GM21576 (cell line): ENCODE measurements at regions not wholly inside any gene's neighbourhood (a gene's known extent, or its start where the extent isn't known, plus 50 kb on each side); places are given as distances from the start of the nearest gene placed in this dataset.

ENCODE experiments used
- ATAC-seq: cut with Tn5 transposase; IDR thresholded peaks from one replicate; pipeline ENCODE4 v1.9.1; 2021; ENCODE audit warnings: mild to moderate bottlenecking, moderate library complexity; ENCODE audit not compliant: unreplicated experiment

DNA sequence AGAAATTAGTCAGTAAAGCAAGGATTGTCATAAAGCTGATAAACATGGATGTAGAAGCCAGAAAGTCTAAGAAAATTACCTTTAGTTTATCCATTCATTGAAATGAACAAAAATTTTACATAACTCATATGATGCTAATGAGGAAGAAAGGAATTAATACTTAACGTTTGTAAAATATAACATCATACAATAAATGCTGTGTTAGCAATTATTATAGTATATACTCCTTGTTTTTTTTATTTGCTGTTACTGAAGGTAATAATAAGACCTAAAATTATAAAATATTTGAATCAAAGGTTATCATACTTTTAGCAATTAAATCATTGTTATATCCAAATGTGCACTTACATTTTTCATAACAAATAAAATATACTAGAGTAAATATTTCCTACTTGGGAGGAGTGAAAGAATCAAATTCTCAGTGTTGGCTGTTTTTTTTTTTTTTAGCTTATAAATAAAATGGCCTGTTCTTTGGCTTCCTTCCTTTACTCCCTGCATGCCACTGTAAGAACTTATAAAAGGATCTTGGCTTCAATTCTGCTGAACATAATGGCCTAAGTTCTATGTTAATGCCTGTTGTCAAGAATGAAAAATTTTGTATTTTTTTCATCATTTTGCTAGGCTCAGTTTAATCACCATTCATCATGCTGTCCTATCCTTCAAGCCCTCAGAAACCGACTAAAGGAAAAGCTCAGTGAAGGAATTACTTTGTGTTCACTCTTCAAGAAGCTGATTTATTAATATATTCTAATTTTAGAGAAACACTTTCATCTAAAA, 167.4 kb upstream of the SLITRK1 start:
- ATAC-seq, result no peak

DNA sequence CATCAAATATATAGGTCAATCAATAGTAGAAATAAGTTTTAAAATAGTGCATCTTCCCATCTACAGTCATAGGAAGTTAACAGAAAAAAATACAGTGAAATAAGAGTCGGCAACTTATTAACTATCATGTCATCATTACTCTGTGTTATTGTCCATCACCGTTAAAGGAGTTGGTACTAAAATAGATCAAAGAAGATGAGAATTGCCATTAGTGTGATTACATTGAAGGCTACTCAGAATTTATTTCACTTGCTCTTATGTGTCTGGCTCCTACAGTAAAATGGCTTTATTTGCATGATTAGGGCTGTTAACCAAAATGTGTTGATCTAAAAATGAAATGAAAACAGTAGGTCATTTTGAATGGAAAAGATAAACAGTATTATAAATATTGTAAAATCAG, 162.5 kb upstream of the SLITRK1 start:
- no peak for ATAC-seq

DNA sequence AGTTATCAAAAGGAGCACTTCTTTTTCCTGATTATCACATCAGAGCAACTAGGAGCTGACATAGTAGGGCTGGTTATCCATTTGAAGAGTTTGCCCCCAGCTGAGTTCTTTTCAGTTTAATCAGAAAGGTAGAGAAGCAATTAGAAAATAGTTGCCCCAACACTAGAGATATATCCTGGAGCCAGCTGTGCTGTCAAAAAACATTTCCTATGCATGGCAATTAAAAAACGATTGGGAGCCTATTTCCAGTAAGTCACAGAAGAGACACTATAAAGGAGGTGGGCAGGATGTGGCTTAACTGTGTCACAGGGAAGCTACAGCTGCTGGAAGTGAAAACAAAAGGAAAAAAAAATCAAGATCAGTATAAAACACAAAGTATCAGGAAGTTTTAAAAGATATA, 155.7 kb upstream of the SLITRK1 start:
- no peak for ATAC-seq

DNA sequence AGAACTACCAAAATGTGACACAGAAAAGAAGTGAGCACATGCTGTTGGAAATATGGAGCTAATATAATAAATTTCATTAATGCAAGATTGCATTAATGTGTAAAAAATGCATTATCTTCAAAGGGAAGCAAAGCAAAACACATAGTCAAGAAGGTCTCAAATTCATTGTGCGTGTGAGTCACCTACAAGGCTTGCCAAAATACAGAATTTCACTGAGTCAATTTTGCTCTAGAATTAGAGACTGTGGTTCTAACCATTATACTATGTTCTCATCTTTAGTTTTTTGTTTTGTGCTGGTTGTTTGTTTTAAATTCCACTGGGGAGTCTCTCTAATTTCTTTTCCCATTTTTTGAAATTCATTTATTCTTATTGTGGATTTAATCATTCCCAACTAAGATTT, 149.8 kb upstream of the SLITRK1 start:
- ATAC-seq, result no peak

DNA sequence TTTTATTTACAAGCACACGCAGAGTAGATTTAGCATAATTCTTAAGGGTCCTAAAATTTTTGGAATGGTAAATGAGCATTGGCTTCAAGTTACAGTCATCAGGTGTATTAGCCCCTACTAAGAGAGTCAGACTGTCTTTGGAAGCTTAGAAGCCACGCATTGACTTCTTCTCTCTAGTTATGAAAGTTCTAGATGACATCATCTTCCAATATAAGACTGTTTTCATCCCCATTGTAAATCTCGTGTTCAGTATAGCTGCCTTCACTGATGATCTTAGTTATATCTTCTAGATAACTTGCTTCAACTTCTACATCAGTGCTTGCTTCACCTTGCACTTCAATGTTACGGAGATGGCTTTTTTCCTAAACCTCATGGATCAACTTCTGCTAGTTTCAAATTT, 148.8 kb upstream of the SLITRK1 start:
- ATAC-seq, result no peak

DNA sequence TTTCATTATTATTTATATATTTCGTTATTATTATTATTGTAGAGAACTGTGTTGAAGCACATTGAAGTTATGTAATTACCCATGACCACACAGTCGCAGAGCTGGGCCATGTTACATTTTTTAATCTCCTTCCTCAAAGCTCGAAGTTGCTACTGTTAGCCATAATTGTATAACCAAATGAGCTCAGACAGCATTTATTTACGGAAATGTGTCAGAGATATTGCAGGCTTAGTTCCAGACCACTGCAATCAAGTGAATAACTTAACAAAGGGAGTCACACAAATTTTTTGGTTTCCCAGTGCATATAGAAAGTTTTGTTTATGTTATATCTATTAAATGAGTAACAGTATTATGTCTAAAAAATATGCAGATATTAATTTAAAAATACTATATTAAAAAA, 147.1 kb upstream of the SLITRK1 start:
- no peak for ATAC-seq

DNA sequence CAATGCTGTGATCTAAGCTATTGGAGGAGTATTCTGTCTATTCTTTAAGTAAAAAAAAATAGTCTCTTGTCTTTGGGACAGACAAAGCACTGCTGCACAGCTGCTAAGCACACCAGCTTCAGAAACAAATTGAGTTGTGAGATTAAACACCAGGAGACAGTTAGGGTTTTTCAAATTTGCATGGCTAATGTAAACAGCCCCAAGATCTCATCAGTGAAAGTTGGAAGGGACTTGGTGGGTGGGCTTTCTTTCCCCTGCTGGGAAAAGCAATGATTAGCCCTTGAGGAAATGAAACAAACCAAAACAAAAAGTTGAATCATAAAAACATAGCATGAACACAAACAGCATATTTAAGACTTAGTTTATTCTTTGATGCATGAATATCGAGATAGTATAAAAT, 143.6 kb upstream of the SLITRK1 start:
- ATAC-seq, result no peak

DNA sequence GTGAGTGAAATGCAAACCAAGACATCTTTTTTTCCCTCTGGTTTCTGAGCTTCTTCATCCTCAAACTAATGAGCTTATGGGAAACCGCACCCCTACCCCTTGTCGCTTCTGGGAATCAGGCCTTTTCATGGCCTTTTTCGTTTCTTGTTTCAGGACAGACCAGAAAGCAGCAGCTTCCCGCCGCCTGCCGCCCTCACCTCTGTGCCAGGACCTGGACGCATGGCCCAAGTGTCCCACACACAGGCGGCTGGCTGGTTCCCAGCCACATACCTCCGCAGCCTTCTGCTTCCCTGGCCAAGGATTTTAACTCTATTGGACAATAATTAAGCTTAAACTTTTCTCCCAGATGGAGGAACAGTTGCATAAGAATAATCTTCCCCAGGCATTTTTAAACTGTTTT, 114.1 kb upstream of the SLITRK1 start:
- ATAC-seq, result no peak

DNA sequence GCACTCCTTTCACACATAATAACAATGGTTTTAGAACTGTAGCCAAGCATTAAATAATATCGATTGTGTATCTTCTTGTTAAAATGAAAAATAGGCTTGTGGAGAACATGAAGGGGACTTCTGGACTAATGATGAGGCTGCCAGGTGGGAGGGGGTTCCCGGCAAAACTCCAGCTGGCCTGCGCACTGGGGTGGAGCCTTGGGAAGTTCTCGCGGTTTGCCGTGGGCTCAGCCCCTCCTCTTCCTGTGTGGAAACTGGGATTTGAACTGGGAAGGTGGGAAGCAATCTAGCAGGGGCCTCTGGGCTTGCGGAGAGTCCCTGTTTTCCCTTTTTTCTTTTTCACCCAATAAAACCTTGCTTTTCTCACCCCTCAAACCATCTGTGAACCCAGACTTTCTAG, 113.7 kb upstream of the SLITRK1 start:
- no peak for ATAC-seq

DNA sequence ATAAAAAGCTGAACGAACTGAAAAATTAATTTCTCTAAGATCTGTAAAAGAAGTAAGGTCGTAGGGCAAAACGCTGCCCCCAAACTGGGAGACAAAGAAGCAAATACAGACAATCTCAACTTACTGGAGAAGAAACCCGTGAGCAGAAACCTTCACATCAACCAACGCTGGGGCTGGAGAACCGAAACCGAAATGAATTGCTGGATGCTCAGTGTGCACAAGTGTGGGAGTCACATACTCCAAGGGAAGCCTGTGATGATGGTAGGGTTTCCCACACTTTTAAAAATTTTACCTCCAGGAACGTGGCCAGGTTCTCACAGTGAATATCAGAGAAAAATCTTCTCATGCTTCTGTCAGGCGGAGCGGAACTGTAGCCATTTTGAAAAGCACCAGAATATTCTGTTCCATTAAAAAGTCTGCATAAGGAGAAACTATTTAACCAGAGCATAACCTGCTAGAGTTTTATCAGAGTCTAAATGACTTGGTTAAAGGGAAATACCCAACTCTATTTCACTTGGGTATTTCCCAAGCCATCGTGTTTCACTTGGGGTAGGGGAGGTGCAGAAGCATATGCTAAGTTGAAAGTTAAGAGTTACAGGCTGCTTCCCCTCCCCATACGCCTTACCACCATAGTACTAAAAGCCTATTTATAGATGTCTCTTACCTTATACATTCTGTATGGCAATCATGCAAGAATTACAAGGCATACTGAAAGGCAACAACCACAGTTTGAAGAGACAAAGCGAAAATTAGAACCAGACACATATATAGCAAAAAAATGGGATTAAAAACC, 110.5 kb upstream of the SLITRK1 start:
- ATAC-seq, result no peak

DNA sequence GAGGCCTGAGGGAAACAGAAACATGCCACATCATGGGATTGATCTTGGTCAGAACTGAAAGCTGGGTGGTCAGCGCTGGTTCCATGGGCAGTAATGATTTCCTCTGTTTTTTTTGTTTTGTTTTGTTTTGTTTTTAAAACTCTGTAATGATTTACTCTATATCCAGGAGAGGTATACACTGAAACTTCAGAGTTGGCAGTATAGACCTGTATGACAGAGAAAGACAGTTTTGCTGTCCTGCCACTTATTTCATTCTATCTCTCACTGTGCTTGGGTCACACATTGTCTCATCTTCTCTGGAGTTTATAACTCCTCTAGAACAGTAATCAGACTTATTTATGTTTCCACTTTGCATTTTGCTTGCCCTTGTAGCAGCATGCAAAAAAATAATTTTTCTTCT, 105.1 kb upstream of the SLITRK1 start:
- ATAC-seq, result no peak

DNA sequence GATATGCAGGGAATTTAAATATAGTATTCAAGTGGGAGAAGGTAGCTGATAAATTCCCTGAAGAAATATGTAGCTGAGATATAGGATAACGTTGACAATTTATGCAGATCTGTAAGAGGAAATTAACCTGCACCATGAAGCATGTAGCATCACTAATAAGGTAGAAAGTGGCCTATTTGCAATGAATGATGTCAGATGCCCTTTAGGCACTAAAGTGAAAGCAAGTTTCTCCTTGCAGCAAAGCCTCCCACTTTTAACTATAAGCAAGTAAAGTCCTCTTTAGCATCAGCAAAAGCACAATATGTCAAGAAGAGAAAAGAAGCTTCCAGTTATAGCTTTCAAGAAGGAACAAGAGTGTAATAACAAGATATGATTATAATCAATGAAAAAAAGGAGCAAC, 102.5 kb upstream of the SLITRK1 start:
- no peak for ATAC-seq

DNA sequence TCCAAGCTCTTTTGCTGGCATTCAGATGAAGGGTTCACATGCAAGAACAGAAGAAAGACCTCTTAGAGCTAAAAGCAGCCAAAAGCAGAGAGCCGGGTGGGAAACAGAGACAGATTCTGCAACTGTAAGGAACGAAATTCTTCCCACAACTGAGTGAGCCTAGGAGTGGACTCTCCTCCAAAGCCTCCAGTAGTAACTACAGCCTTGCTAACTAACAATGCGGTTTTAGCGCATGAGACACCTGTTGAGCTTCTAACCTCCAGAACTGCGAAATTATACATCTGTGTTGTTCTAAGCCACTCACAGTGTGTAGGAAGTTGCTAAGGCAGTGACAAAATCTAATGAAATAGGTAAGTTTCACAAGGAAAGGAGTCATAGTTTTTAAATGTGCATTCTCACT, 98.1 kb upstream of the SLITRK1 start:
- no peak for ATAC-seq

DNA sequence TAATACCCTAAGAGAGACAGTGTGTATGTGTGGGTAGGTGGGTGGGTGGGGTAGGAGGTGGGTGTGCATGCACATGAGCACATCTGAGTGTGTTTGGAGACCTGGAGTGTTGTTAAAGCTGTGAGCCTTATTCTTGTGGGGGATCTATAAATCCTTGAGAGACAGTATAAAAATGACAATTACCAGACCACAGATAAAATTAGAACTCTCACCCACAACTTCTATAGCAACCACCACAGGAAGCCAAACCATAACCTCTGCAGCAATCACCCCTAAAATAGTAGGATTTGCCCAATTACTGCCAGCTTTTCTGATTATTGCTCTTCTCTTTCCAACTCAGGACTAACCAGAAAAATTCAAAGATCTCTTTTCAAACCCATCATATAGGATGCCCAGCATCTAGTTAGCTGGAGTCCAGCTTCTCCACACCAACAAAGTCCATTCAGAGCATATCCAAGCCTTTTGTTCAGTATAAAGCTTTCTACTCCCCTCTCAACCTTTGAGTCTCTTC, 93.4 kb upstream of the SLITRK1 start:
- ATAC-seq, result no peak

DNA sequence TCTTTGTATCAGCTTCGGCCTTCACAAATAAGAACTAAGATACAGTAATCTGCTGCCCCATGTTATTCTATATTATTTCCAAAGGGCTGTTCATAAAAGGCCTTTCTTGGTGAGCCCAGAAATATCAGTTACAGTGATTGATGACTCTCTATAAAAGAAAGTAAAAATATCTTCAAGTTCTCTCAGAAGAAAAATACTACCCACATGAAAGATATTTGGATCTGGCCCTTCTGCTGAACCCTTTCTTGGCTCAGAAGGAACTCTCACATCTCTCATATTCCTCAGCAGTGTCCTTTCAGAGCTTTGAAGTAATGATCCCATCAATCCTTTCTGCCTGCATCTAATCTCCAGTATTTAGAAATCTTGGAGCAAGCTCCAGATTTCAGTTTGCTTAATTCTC, 76.3 kb upstream of the SLITRK1 start:
- no peak for ATAC-seq

DNA sequence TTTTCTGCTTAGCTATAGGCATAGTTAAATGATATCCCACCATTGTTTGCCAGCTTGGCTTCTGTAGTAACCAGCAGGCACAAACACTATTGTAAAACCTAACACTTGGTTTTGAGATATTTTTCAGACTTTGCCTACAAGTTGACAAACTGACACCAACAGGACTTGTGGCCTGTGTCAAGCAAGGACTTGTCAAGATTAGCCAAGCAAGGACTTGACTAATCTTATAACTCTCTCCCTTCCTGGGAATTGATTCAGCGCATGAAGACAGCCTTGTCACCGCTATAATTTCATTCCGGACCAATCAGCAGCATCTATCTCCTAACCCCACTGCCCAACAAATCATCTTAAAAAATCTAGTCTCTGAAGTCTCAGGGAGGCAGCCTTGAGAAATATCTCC, 72.7 kb upstream of the SLITRK1 start:
- ATAC-seq, result no peak

DNA sequence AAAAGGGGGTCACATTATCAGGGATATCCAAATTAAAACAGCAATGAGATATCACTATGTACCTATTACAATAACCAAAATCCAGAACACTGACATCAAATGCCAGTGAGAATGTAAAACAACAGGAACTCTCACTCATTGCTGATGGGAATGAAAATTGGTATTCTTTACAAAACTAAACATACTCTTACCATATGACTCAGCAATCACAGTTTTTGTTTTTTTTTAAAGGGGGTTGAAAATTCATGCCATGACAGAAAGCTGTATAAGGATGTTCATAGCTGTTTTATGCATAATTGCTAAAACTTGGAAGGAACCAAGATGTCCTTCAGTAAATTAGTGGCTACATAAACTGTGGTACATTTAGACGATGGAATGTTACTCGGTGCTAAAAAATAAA, 71.6 kb upstream of the SLITRK1 start:
- no peak for ATAC-seq

DNA sequence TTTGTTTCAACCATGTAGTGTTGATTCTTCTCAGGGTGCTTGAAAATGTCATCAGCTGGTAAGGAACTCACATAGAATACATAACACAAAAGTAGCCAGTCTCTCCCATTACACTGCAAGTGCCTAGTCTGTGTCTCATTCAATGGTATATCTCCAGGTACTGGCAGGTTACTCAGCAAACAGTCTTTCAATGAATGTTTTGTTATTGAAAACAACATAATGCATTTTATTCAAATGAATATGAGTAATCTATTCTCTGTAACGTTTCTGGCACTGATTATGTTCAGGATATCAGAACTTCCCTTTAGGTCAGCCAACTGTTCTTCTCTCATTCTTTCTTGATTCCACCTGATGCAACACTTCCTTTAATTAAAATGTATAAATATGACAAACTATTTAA, 68.0 kb upstream of the SLITRK1 start:
- no peak for ATAC-seq

DNA sequence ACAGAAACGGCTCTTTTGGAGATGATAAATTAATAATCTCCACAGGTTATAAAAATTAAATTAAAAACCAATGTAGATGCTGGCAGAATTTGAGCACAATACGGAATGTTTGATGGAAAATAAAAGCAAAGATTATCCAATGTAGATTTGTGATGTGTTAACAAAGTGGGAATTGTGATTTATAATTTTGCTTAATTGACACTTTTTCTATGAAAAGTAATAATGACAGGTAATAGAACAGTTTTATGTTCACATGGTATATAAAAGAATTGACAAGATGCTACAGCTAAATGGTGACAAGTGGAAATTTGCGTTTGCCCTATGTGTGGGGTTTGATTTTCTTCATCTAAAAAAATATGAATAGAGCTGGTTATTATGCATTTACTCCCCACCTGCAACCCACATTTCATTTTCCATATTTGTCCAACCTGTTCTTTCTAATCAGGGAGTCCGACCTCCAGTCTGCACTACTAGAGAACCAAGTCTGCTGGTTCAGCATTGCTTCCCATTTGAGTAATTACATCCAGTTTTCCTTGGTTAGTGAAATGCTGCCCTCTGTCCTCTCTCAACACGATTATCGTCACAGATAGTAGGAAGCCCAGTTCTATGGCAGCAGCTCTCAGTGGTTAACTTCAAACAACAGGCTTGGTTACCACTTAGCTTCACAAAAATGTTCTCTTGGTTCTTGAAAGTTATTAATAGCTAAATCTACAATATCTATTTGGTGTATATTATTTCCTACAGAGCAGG, 61.4 kb upstream of the SLITRK1 start:
- no peak for ATAC-seq

DNA sequence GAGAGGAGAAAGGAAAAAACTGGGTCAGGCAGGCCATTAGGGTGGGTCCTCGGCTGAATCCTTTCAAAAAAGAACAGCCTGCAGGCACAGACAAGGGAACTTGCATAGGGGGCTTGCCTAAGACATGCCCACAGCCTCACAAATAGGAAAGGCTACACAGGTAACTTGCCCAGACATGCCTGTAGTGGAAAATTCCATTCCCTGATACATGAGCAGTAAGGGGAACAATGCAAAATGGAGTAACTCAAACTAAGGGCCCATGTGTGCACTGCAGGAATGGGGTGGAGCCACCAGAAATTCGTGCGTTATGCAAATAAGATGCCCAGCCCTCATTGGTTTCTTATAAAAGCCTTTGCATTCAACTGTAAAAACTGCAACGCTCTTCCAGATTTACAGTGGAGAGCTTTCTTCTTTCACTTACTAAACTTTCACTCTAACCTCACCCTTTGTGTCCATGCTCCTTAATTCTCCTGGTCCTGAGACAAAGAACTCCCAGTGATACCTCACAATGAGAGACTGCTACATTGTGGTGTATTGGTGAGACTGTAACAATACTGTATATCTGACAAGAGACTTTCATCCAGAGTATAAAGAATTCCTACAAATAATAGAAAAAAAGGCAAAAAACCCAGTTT, 59.5 kb upstream of the SLITRK1 start:
- ATAC-seq, result no peak

DNA sequence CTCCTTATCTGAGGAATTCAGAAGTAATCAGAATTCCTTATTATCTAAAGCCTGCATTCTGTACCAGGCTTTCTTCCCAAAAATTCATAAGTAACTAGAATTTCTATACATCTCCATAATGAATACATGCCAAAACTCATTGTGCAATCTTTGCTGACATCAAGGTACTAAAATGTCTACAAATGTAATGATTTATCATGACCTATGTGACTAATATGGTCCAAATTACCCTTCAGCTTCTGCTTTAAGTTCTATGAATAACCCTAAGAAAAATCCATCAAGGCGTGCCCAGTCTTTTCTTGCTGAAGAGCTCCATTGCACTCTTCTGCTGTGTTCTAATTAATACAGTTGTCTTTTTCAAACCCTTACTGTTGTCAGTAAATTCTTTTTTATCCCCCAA, 58.5 kb upstream of the SLITRK1 start:
- ATAC-seq, result no peak
